ENCODE measurements at regions not wholly inside any gene's neighbourhood (a gene's known extent, or its start where the extent isn't known, plus 50 kb on each side); places are given as distances from the start of the nearest gene placed in this dataset.

DNA sequence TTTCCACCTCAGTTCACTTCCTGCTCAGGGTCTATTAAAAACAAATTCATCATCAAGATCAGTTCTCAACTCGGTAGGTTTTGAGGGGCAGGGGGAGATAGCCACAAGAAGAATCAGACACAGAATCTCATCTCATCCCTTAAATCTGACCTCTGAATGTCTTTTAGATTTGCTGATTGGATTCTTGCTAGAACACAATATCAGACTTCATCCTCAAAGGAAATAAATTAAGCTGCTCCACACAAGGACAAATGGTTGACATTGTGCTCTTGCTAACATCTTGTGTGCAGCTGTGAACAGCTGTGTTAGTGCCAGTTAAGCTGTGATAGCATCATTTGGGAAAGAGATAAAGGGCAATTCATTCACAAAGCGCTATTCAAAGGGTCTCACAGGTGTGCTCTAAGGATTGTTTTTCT, 184.0 kb upstream of the ADAMTS9 start:
- H3K9ac ChIP-seq (ENCODE audit: control insufficient read depth, insufficient read depth, low read length) = no peak overlapping the region
- in situ Hi-C loops (cut with MboI) (no loop called here), intact Hi-C loops (cut with micrococcal nuclease; ENCODE audit: unreplicated experiment) (no loop called here)
- no peaks in the 10 kb centered on the region for H3K79me2 ChIP-seq (ENCODE audit: control insufficient read depth, insufficient read depth, low read length)
- H3K9me3 ChIP-seq (replicated peaks; ENCODE audit: control insufficient read depth, insufficient read depth, low read length) = no peaks in the 10 kb centered on the region
- TF ChIP-seq, protein P1, sequence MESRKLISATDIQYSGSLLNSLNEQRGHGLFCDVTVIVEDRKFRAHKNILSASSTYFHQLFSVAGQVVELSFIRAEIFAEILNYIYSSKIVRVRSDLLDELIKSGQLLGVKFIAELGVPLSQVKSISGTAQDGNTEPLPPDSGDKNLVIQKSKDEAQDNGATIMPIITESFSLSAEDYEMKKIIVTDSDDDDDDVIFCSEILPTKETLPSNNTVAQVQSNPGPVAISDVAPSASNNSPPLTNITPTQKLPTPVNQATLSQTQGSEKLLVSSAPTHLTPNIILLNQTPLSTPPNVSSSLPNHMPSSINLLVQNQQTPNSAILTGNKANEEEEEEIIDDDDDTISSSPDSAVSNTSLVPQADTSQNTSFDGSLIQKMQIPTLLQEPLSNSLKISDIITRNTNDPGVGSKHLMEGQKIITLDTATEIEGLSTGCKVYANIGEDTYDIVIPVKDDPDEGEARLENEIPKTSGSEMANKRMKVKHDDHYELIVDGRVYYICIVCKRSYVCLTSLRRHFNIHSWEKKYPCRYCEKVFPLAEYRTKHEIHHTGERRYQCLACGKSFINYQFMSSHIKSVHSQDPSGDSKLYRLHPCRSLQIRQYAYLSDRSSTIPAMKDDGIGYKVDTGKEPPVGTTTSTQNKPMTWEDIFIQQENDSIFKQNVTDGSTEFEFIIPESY (IDR thresholded peaks at IDR 0.05) = no peak
- TF ChIP-seq DPF2 (IDR thresholded peaks at IDR 0.05) (no peak), CHD1 (IDR thresholded peaks at IDR 0.05; ENCODE audit: low read depth, low read length) (no peak), TCF12 (IDR thresholded peaks at IDR 0.05; ENCODE audit: low read depth, low read length) (no peak), CBFB (IDR thresholded peaks at IDR 0.05; ENCODE audit: low read depth) (no peak), SRF (IDR thresholded peaks at IDR 0.05; ENCODE audit: low read depth in 2 of 2, low read length in 2 of 2) (no peak), FOXM1 (IDR thresholded peaks at IDR 0.05; ENCODE audit: low read depth, low read length) (no peak), MTA3 (IDR thresholded peaks at IDR 0.05; ENCODE audit: borderline replicate concordance, low read length) (no peak), EP300 (IDR thresholded peaks at IDR 0.05; ENCODE audit: borderline replicate concordance in 1 of 2, control insufficient read depth in 1 of 2, low read depth in 2 of 2, low read length in 2 of 2) (no peak), WRNIP1 (IDR thresholded peaks at IDR 0.05; ENCODE audit: borderline replicate concordance, low read depth, low read length) (no peak)
- TF ChIP-seq, protein P2, sequence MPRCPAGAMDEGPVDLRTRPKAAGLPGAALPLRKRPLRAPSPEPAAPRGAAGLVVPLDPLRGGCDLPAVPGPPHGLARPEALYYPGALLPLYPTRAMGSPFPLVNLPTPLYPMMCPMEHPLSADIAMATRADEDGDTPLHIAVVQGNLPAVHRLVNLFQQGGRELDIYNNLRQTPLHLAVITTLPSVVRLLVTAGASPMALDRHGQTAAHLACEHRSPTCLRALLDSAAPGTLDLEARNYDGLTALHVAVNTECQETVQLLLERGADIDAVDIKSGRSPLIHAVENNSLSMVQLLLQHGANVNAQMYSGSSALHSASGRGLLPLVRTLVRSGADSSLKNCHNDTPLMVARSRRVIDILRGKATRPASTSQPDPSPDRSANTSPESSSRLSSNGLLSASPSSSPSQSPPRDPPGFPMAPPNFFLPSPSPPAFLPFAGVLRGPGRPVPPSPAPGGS (IDR thresholded peaks at IDR 0.05; ENCODE audit: borderline replicate concordance, insufficient read depth, low read depth, low read length, poor library complexity, severe bottlenecking) = no peak
- TF ChIP-seq, protein P3, sequence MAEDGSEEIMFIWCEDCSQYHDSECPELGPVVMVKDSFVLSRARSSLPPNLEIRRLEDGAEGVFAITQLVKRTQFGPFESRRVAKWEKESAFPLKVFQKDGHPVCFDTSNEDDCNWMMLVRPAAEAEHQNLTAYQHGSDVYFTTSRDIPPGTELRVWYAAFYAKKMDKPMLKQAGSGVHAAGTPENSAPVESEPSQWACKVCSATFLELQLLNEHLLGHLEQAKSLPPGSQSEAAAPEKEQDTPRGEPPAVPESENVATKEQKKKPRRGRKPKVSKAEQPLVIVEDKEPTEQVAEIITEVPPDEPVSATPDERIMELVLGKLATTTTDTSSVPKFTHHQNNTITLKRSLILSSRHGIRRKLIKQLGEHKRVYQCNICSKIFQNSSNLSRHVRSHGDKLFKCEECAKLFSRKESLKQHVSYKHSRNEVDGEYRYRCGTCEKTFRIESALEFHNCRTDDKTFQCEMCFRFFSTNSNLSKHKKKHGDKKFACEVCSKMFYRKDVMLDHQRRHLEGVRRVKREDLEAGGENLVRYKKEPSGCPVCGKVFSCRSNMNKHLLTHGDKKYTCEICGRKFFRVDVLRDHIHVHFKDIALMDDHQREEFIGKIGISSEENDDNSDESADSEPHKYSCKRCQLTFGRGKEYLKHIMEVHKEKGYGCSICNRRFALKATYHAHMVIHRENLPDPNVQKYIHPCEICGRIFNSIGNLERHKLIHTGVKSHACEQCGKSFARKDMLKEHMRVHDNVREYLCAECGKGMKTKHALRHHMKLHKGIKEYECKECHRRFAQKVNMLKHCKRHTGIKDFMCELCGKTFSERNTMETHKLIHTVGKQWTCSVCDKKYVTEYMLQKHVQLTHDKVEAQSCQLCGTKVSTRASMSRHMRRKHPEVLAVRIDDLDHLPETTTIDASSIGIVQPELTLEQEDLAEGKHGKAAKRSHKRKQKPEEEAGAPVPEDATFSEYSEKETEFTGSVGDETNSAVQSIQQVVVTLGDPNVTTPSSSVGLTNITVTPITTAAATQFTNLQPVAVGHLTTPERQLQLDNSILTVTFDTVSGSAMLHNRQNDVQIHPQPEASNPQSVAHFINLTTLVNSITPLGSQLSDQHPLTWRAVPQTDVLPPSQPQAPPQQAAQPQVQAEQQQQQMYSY (CRISPR knock-in tag; IDR thresholded peaks at IDR 0.05) = no peak
- no TSS peak for BruUV-seq (replicated peaks)
- no peaks in the 10 kb centered on the region for H3K36me3 ChIP-seq (ENCODE audit: control insufficient read depth in 2 of 2, insufficient read depth in 2 of 2, low read length in 1 of 2)
- DNase-seq (ENCODE audit: low read depth, low spot score) (no peak), FAIRE-seq (no peak), ATAC-seq (no peak)
- ChIA-PET CTCF (no interaction called here), POLR2A (no interaction called here), SMC1A (ENCODE audit: uncharacterized antibody, unreplicated experiment) (interaction anchor here (1.0 kb wide), 1 partner anchor 8 kb away, joined by 4 read pairs; no protein-coding TSS in a partner anchor), RAD21 (ENCODE audit: unreplicated experiment) (no interaction called here)
- H3K4me2 ChIP-seq (ENCODE audit: control insufficient read depth, insufficient read depth) = no peak overlapping the region
- H2AFZ ChIP-seq (ENCODE audit: control insufficient read depth, low read depth, low read length) = no peak overlapping the region
- no peaks in the 10 kb centered on the region for H4K20me1 ChIP-seq (ENCODE audit: control insufficient read depth, insufficient read depth)
- WGBS (ENCODE audit: insufficient coverage, insufficient replicate concordance, low lambda C conversion rate, missing lambda C conversion rate) = 13% methylated on average over 2 of the region's 2 CpGs
- H3K27ac ChIP-seq (ENCODE audit: control insufficient read depth, insufficient read depth) = no peak overlapping the region
- no peaks in the 10 kb centered on the region for H3K4me1 ChIP-seq (ENCODE audit: control insufficient read depth, insufficient read depth, low read length)
- no peaks in the 10 kb centered on the region for H3K27me3 ChIP-seq (replicated peaks in 1 of 2; ENCODE audit: control insufficient read depth in 2 of 2, insufficient read depth in 2 of 2, low read length in 1 of 2)
- no peak overlapping the region for H3K4me3 ChIP-seq

Data from GM12878 (cell line).